WTC11 (cell line): ENCODE measurements at regions not wholly inside any gene's neighbourhood (a gene's known extent, or its start where the extent isn't known, plus 50 kb on each side); places are given as distances from the start of the nearest gene placed in this dataset.

ENCODE experiments used
- ATAC-seq: fragments of 200-7000 bp; cut with Tn5 transposase; 2 replicates; pipeline ENCODE4 v1.10.0; 2021; ENCODE audit warnings: mild to moderate bottlenecking, moderate library complexity
- CTCF ChIA-PET: fragments of 300-600 bp; sonication (Branson Sonifier 250); formaldehyde crosslinking; loops from one replicate; lab custom pipeline; 2021; ENCODE audit warnings: antibody characterized with exemption; lab: Charles Lee
- POLR2A ChIA-PET: fragments of 350-600 bp; sonication (Branson Sonifier 250); formaldehyde crosslinking; loops from one replicate; lab custom pipeline; 2021; ENCODE audit warnings: antibody characterized with exemption; lab: Charles Lee
- DNase-seq: peaks from one replicate; pipeline ENCODE4 v3.0.0; 2021; ENCODE audit warnings: low spot score
- H3K27ac Mint-ChIP-seq: 2 replicates; pipeline ENCODE4 v1.8.0; 2021; ENCODE audit warnings: mixed read lengths
- H3K27me3 Mint-ChIP-seq: 2 replicates; pipeline ENCODE4 v1.8.0; 2021; ENCODE audit warnings: low read depth, mild to moderate bottlenecking, moderate library complexity, mixed read lengths
- H3K36me3 Mint-ChIP-seq: 2 replicates; pipeline ENCODE4 v1.8.0; 2021; ENCODE audit warnings: mixed read lengths
- H3K4me1 Mint-ChIP-seq: 2 replicates; pipeline ENCODE4 v1.8.0; 2022; ENCODE audit warnings: mixed read lengths
- H3K4me3 Mint-ChIP-seq: 2 replicates; pipeline ENCODE4 v1.8.0; 2021; ENCODE audit warnings: mild to moderate bottlenecking, moderate library complexity, mixed read lengths
- H3K9me3 Mint-ChIP-seq: 2 replicates; pipeline ENCODE4 v1.8.0; 2021; ENCODE audit warnings: mixed read lengths
- ATF3 ChIP-seq: sonication (generic); formaldehyde crosslinking; conservative IDR thresholded peaks from 2 replicates; pipeline ENCODE4 v1.8.1; 2022; ENCODE audit warnings: mild to moderate bottlenecking, missing genetic modification reagents
- CBFB ChIP-seq: sonication (generic); formaldehyde crosslinking; IDR thresholded peaks from 2 replicates; pipeline ENCODE4 v1.8.1; 2022; ENCODE audit warnings: mild to moderate bottlenecking, low read depth, missing genetic modification reagents
- E2F4 ChIP-seq: sonication (generic); formaldehyde crosslinking; IDR thresholded peaks from 2 replicates; pipeline ENCODE4 v1.8.1; 2022; ENCODE audit warnings: low read depth, mild to moderate bottlenecking, moderate library complexity, missing genetic modification reagents, borderline replicate concordance
- ESRRA ChIP-seq: sonication (generic); formaldehyde crosslinking; IDR thresholded peaks from 2 replicates; pipeline ENCODE4 v1.8.1; 2022; ENCODE audit warnings: mild to moderate bottlenecking, missing genetic modification reagents, borderline replicate concordance
- HMGA2 ChIP-seq: fragments of 250-450 bp; sonication (Bioruptor Pico); IDR thresholded peaks from 2 replicates; pipeline ENCODE4 v1.4.0; 2021; ENCODE audit warnings: mild to moderate bottlenecking, moderate library complexity
- HMGXB4 ChIP-seq: sonication (generic); formaldehyde crosslinking; IDR thresholded peaks from 2 replicates; pipeline ENCODE4 v1.8.1; 2023; ENCODE audit warnings: mild to moderate bottlenecking, moderate library complexity, missing genetic modification reagents
- JAZF1 ChIP-seq: fragments of 250-450 bp; sonication (Bioruptor Pico); IDR thresholded peaks from 2 replicates; pipeline ENCODE4 v1.9.0; 2021; ENCODE audit warnings: moderate library complexity, mild to moderate bottlenecking, inconsistent platforms
- JUN ChIP-seq: sonication (generic); formaldehyde crosslinking; IDR thresholded peaks from 2 replicates; pipeline ENCODE4 v1.8.0; 2023; ENCODE audit warnings: mild to moderate bottlenecking, missing genetic modification reagents
- KAT7 ChIP-seq: sonication (generic); formaldehyde crosslinking; IDR thresholded peaks from 2 replicates; pipeline ENCODE4 v1.8.1; 2023; ENCODE audit warnings: missing genetic modification reagents, mild to moderate bottlenecking, borderline replicate concordance
- OVOL2 ChIP-seq: fragments of 250-450 bp; sonication (Bioruptor Pico); IDR thresholded peaks from 2 replicates; pipeline ENCODE4 v1.9.0; 2021; ENCODE audit warnings: mild to moderate bottlenecking, borderline replicate concordance
- SMAD4 ChIP-seq: sonication (generic); formaldehyde crosslinking; IDR thresholded peaks from 2 replicates; pipeline ENCODE4 v1.8.0; 2022; ENCODE audit warnings: mild to moderate bottlenecking, missing genetic modification reagents
- TCF7 ChIP-seq: sonication (generic); formaldehyde crosslinking; IDR thresholded peaks from 2 replicates; pipeline ENCODE4 v1.8.0; 2022; ENCODE audit warnings: mild to moderate bottlenecking, low read depth, missing genetic modification reagents, moderate library complexity
- USF1 ChIP-seq: sonication (generic); formaldehyde crosslinking; IDR thresholded peaks from 2 replicates; pipeline ENCODE4 v1.8.0; 2022; ENCODE audit warnings: mild to moderate bottlenecking, missing genetic modification reagents
- ZNF219 ChIP-seq: sonication (generic); formaldehyde crosslinking; IDR thresholded peaks from 2 replicates; pipeline ENCODE4 v1.8.0; 2023; ENCODE audit warnings: missing genetic modification reagents, mild to moderate bottlenecking, borderline replicate concordance
- TF ChIP-seq, protein P1 (sequence below): sonication (generic); formaldehyde crosslinking; conservative IDR thresholded peaks from 2 replicates; pipeline ENCODE4 v1.8.1; 2023; ENCODE audit warnings: mild to moderate bottlenecking, low read depth, missing genetic modification reagents, moderate library complexity
- TF ChIP-seq, protein P2 (sequence below): sonication (generic); formaldehyde crosslinking; IDR thresholded peaks from 2 replicates; pipeline ENCODE4 v1.8.1; 2022; ENCODE audit warnings: mild to moderate bottlenecking, moderate library complexity, missing genetic modification reagents
- TF ChIP-seq, protein P3 (sequence below): fragments of 250-450 bp; sonication (Bioruptor Pico); IDR thresholded peaks from 2 replicates; pipeline ENCODE4 v1.9.0; 2021; ENCODE audit warnings: mild to moderate bottlenecking
- TF ChIP-seq, protein P4 (sequence below): fragments of 250-450 bp; sonication (Bioruptor Pico); IDR thresholded peaks from 2 replicates; pipeline ENCODE4 v1.8.0; 2021; ENCODE audit warnings: mild to moderate bottlenecking

DNA sequence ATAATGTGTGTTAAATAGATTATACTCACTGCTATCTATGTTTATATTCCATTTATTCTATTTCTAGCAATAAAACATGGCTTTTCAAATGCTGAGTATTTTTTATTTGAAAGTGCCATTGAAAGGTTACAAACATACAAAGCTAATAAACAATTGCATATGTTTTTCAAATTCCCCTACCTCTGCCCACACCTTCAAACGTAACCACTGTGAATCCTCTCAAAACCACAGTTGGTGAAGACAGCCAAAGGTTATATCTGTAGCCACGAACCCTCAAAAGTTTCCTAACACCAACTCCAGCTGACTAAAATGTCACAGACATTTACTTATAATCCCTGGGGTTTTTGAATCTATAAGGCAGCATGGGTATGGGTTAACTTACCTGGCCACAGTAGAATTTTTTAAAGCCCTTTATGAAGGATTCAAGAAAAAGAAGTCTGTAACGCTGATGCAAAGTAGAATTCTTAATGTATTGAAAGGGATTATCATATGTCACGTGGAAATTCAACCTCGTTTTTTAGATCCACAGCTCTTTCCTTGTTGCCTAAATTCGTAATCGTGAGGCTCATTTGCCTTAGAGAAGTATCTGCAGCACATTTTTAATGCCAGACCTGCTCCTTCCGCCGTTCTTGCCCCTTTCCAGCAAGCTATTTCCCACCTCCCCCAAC lies 122.5 kb upstream of the ZC3H12C start (continued):
- TF ChIP-seq, protein P1, sequence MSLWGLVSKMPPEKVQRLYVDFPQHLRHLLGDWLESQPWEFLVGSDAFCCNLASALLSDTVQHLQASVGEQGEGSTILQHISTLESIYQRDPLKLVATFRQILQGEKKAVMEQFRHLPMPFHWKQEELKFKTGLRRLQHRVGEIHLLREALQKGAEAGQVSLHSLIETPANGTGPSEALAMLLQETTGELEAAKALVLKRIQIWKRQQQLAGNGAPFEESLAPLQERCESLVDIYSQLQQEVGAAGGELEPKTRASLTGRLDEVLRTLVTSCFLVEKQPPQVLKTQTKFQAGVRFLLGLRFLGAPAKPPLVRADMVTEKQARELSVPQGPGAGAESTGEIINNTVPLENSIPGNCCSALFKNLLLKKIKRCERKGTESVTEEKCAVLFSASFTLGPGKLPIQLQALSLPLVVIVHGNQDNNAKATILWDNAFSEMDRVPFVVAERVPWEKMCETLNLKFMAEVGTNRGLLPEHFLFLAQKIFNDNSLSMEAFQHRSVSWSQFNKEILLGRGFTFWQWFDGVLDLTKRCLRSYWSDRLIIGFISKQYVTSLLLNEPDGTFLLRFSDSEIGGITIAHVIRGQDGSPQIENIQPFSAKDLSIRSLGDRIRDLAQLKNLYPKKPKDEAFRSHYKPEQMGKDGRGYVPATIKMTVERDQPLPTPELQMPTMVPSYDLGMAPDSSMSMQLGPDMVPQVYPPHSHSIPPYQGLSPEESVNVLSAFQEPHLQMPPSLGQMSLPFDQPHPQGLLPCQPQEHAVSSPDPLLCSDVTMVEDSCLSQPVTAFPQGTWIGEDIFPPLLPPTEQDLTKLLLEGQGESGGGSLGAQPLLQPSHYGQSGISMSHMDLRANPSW = no peak
- no peak for TF ChIP-seq HMGA2
- TF ChIP-seq SMAD4 = no peak

- peaks cover 7% of the 10 kb centered on the region for H3K4me1 Mint-ChIP-seq
- no peak overlapping the region for H3K4me3 Mint-ChIP-seq
- H3K27me3 Mint-ChIP-seq = no peaks in the 10 kb centered on the region
- H3K27ac Mint-ChIP-seq = peak overlapping the region; percentile 3; the same call in 1 of the 2 replicates
- no peak for TF ChIP-seq CBFB (CRISPR knock-in tag)
- TF ChIP-seq JUN (CRISPR knock-in tag) = no peak
- TF ChIP-seq, protein P2, sequence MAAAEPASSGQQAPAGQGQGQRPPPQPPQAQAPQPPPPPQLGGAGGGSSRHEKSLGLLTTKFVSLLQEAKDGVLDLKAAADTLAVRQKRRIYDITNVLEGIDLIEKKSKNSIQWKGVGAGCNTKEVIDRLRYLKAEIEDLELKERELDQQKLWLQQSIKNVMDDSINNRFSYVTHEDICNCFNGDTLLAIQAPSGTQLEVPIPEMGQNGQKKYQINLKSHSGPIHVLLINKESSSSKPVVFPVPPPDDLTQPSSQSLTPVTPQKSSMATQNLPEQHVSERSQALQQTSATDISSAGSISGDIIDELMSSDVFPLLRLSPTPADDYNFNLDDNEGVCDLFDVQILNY (CRISPR knock-in tag) = no peak
- TF ChIP-seq HMGXB4 (CRISPR knock-in tag) = no peak
- H3K9me3 Mint-ChIP-seq = peaks cover 17% of the 10 kb centered on the region
- H3K36me3 Mint-ChIP-seq = no peaks in the 10 kb centered on the region
- ChIA-PET CTCF (no interaction called here), POLR2A (no interaction called here)
- peak; percentile 50 for ATAC-seq
- DNase-seq = no peak
Observed at GRCh38 chr11:109971184-109971523, 122.0 kb upstream of the ZC3H12C start.

GRCh38 chr11:109972181-109972715 lies 120.9 kb upstream of the ZC3H12C start:
- DNase-seq = no peak
- Mint-ChIP-seq H3K36me3 (no peaks in the 10 kb centered on the region), H3K9me3 (peaks cover 12% of the 10 kb centered on the region), H3K27me3 (no peaks in the 10 kb centered on the region), H3K27ac (no peak overlapping the region), H3K4me3 (no peak overlapping the region), H3K4me1 (peaks cover 7% of the 10 kb centered on the region)
- ChIA-PET POLR2A (no interaction called here), CTCF (no interaction called here)
- no peak for ATAC-seq
- no peak for TF ChIP-seq ESRRA
- no peak for TF ChIP-seq KAT7 (CRISPR knock-in tag)
- TF ChIP-seq OVOL2 (CRISPR knock-in tag) = no peak
- TF ChIP-seq, protein P3, sequence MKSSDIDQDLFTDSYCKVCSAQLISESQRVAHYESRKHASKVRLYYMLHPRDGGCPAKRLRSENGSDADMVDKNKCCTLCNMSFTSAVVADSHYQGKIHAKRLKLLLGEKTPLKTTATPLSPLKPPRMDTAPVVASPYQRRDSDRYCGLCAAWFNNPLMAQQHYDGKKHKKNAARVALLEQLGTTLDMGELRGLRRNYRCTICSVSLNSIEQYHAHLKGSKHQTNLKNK = no peak
- no peak for TF ChIP-seq USF1 (CRISPR knock-in tag)
- TF ChIP-seq JAZF1 (CRISPR knock-in tag) = no peak
- no peak for TF ChIP-seq TCF7
- TF ChIP-seq ATF3 (CRISPR knock-in tag) = no peak
- TF ChIP-seq, protein P4, sequence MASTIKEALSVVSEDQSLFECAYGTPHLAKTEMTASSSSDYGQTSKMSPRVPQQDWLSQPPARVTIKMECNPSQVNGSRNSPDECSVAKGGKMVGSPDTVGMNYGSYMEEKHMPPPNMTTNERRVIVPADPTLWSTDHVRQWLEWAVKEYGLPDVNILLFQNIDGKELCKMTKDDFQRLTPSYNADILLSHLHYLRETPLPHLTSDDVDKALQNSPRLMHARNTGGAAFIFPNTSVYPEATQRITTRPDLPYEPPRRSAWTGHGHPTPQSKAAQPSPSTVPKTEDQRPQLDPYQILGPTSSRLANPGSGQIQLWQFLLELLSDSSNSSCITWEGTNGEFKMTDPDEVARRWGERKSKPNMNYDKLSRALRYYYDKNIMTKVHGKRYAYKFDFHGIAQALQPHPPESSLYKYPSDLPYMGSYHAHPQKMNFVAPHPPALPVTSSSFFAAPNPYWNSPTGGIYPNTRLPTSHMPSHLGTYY (CRISPR knock-in tag) = no peak
- TF ChIP-seq E2F4 = no peak
- TF ChIP-seq ZNF219 (CRISPR knock-in tag) = no peak
